ENCODE measurements at regions not wholly inside any gene's neighbourhood (a gene's known extent, or its start where the extent isn't known, plus 50 kb on each side); places are given as distances from the start of the nearest gene placed in this dataset.

GRCh38 chr4:167943872-167944505, 148.3 kb upstream of the ANXA10 start:
- TF ChIP-seq CTCF (conservative IDR thresholded peaks at IDR 0.05 in 1 of 2, IDR thresholded peaks at IDR 0.05 in 1 of 2; ENCODE audit: extremely low read depth in 1 of 2, insufficient read depth in 1 of 2, low read depth in 1 of 2, low read length in 2 of 2) (no peak), EZH2 (IDR thresholded peaks at IDR 0.05; ENCODE audit: borderline replicate concordance, low read length) (no peak)
